HG03139 (cell line): ENCODE measurements at regions not wholly inside any gene's neighbourhood (a gene's known extent, or its start where the extent isn't known, plus 50 kb on each side); places are given as distances from the start of the nearest gene placed in this dataset.
A peak's percentile ranks its signal among the peaks of the same experiment; 100 is the strongest.
"Not testable (repeated sequence)": the region's sequence is repeated elsewhere in the genome, so short reads cannot be mapped to it uniquely, and the experiment has no call there.

Source experiments
- ATAC-seq: cut with Tn5 transposase; IDR thresholded peaks from one replicate; pipeline ENCODE4 v1.9.1; 2021; ENCODE audit not compliant: unreplicated experiment

DNA sequence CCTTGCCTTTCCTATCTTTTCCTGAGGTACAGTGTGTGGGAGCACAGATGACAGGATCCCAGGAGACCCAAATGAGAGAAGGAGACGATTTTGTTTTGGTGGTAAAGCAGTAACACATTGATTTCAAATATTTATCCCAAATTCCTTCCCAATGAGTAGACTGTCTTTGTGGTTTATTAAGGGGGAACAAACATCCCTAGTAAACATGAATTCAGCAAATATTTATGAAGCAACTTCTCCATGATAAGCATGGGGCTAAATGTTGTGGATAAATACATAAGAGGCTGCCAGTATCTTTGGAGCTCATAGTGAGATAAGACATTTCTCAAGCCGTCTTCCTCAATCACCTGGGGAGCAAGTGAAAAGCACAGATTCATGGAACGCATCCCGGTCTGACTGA is 460.8 kb upstream of the CFAP20DC start:
- no peak for ATAC-seq

DNA sequence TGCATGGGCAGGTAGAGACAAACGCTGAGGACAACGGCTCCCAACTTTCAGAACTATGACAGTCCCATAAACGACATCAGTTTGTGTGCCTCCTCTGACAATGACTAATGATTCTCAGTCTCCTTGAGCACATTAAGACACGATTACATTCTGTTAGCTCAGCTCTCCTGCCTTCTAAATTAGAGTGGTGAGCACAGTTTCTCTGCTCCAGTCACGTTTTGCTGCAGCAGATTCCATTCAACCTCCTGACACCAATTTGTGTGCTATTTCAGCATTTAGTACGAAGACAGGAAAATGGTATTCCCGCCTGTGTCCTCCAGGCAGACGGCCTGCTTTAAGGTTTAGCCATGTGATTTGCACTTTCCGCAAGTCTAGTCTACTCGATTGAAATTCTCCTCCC is 458.4 kb upstream of the CFAP20DC start:
- ATAC-seq, result no peak

DNA sequence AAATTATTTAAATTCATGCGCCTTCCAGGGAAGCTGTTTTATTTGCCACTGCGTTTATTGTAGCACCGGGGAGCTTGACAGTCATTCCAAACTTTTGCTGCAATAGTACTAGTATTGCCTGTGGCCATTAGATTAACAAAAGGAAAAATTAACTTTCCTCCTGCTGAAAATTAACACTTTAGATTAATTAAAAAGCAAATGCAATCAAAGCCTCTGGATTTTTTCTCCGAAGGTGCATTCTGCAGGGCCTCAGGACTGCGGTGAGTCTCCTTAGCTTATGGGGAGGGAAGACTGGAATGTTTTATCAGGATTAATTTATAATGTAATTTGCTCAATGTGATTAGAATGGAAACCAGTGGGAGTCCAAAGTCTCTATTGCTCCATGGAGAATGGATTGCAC is 456.4 kb upstream of the CFAP20DC start:
- no peak for ATAC-seq

DNA sequence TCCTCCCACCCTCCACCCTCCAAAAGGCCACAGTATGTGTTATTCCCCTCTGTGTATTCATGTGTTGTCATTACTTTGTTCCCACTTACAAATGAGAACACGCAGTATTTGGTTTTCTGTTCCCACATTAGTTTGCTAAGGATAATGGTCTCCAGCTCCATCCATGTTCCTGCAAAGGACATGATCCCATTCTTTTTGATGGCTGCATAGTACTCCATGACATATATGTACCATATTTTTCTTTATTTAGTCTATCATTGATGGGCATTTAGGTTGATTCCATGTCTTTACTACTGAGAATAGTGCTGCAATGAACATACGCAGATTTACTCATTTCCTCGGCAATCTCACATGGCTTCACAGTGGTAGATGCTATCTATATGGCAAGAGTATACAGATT is 453.6 kb upstream of the CFAP20DC start:
- no peak for ATAC-seq

DNA sequence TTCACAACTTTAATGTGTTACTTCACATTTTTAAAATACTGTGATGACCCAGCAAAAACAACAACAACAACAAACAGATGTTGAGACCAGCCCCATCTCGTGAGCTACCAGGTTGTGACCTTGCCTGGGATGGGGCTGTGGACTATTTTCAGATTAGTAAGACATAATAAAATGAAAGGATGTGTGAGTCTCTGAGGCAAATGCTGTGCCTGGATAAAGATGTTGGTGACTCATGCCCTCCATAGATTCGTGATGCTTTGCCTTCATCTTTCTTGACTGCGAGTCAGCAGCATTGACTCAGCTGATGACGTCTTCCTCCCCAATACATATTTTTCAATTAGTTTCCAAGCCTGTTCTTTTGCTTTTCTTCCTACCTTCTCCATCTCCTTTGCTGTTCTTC is 453.0 kb upstream of the CFAP20DC start:
- no peak for ATAC-seq

DNA sequence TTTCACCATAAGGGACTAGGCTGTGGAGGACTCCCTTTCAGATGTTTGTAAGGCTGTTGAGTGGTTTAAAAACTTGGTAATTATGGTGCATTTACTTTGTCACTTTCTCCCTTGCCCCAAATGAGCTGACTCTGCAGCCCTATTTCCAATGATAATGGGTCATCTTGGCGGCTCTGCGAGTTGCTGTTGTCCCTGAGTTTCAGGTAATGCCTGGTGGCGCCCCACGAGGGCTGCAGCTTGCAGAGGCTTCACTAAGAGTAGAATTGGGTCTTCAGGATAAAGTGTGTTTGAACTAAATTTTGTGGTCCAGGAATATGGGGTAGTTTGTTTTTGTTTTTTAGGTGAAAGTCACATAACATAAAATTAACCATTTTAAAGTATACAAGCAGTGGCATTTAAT is 450.1 kb upstream of the CFAP20DC start:
- ATAC-seq, result no peak

DNA sequence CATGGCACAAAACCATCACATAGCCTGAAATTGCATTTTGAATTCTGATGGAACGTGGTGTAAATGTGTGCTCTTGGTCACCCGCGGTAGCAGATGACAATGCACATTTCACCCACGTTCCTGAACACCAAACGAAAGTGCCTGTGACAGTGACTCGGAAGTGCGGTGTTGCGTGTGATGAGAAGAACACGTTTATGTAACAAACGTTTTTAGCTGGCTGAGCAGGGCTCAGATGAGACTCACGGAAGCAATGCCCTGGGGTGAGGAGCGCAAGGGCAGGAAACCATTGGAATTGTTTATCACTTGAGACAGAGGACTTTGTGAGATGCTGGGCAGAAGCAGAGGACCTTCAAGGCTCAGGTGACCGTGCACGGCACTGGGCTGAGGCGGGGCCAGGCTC is 449.2 kb upstream of the CFAP20DC start:
- no peak for ATAC-seq

DNA sequence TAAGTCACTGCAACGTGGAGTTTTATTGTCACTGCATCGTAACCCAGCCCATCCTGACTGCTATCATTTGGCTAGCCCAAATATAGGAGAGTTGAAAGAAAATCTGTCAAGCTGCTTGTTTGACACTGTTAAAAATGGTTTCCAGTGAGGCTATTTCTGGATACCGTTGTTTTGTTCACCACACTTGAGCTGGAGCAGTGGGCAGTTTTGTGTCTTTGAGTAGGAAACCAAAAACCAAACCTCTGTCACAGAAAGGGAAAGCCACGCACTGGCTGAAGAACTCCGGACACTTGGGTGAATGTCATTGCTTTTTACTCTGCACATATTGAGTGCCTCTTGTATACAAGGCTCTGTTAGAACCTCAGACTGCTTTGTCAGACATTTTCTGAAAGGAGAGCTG is 446.4 kb upstream of the CFAP20DC start:
- ATAC-seq, result no peak

DNA sequence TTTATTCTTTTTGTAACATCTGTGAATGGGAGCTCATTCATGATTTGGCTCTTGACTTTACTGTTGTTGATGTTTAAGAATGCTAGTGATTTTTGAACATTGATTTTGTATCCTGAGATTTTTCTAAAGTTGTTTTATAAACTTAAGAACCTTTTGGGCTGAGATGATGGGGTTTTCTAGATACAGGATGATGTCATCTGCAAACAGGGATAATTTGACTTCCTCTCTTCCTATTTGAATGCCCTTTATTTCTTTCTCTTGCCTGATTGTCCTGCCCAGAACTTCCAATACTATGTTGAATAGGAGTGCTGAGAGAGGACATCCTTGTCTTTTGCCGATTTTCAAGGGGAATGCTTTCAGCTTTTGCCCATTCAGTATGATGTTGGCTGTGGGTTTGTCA is 445.1 kb upstream of the CFAP20DC start:
- ATAC-seq, result not testable (repeated sequence)

DNA sequence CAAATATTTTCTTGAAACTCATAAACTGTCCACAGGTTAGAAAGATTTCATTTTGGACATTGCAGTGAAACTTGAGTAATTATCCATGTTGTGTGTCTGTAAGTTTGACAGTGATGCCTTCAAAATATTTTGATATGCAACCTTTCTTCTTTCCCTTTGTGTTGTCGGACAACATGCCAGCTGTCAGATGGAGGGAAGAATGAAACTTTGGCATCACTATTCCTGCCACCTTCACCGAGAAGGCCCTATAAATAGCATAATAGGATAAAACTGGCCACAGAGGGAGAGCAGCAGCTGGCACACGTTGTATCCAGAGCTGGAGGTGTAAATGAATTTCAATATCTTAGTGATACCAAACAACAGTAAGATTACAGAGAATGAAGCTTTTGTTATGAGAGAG is 436.7 kb upstream of the CFAP20DC start:
- ATAC-seq, result no peak

DNA sequence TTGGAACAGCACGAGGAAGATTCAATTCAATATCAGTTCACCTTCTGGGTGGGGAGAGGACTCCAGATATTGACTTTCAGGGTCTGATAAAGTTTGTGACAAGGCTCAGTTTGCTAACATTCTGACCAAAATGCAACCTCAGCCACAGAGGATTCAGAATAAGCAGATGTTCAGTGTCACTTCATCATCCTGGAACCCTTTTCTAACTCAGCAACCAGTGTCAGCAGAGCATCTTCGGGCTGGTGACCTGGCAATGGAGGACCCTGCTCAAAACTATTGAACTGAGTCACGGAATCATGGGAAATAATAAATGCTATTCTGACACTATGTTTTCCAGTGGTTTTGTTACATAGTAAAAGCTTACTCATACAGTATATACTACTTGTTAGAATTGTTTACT is 433.4 kb upstream of the CFAP20DC start:
- no peak for ATAC-seq

DNA sequence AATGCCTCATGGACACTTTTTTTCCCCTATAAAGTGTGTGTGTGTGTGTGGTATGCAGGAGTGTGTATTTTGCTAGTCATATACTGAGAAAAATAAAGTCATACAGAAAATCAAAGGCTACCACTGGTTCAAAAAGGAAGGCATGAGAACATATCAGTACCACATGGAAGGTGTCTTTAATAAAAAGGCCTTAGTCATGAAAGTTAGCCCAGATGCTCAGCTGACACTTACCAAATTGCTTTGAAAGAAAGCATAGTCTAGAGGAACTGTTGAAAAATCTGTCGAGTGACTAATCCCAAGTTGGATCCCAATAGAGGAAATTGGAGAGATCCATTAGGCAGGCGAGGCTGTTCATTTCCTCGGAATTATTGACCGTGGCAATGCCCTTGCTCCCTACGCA is 432.9 kb upstream of the CFAP20DC start:
- no peak for ATAC-seq

DNA sequence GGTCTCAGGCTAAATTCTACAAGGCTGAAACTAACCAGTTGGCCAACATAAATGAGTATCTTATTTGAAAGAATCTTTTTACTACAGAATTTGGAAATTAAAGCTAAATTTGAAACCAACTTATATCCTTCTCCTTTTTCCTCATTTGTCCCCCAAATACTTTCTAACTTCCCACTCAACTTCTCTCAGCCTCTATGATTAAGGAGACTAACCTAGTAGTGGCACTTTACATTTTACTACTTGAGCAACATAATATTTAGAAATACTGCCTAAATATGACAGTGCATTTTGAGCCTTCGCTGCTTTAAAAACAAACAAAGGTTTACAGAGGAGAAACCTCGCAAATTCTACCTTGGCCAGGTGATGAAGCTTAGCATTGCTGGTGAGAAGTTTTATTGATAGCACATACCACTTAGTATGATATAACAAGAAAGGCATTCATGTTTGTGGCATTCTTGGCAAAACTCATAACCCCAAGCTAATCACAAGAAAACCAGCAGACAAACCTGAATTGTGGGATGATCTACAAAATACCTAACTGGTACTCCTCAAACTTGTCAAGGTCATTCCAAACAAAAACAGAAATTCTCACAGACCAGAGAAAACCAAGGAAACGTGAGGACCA is 432.1 kb upstream of the CFAP20DC start:
- ATAC-seq, result no peak

DNA sequence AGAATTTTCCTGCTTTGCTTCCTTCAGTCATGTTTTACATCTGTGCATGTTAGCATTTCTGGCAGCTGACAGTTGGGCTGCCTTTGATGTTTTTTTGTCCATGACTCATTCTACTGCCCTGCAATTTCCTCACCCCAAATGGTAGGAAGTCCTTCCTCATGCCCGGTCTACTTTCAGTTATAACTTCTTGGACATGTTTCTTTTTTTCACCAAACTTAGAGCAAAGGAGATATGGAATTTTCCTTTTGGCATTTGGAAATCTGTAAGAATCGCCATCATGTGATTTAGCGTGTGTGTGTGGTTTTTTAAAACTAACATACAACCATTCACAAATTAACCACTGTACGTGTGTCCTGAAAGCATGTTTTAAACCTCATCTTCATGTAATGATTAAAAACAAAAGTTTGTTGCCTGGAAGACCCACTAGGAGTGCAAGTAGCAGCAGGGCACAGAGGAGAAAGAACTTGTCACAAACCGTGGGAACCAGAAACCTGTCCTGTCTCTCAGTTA is 430.7 kb upstream of the CFAP20DC start:
- ATAC-seq, result peak; percentile 71

DNA sequence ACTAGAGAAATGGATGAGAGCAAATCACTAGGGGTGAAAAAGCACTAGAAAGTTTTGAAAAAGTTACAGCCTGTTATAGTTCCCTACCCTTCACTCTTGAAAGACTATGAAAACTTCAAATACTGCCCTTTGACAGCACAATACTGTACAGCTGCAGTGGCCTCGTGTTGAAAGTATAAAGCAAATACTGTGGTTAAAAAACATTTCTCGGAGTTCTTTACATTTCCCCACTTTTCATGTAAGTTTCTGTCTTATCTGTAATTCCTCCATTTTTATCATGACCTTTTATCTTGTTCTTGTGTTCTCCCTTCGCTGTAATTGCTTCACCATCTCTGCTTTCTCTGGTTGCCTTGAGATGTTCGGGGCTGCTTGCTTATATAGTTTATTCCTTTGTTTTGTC is 423.8 kb upstream of the CFAP20DC start:
- ATAC-seq, result no peak

DNA sequence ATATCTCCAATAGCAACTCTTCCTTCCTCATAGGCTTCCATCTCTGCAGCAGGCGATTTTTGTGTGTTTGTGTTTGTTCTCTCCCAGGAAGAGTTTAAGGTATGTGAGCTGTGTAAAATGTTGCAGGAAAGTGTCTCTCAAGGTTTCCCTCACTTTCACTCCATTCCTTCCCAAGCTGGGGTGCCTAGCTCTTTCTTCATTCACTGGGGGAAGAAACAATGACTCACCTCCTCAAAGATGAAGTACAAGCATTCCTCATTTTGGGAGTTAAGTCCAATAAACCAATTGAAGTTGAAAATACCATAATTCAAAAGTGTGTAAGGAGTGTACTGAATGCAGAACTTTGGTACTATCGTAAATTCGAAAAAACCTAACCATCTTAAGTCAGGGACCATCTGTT is 422.7 kb upstream of the CFAP20DC start:
- ATAC-seq, result no peak

DNA sequence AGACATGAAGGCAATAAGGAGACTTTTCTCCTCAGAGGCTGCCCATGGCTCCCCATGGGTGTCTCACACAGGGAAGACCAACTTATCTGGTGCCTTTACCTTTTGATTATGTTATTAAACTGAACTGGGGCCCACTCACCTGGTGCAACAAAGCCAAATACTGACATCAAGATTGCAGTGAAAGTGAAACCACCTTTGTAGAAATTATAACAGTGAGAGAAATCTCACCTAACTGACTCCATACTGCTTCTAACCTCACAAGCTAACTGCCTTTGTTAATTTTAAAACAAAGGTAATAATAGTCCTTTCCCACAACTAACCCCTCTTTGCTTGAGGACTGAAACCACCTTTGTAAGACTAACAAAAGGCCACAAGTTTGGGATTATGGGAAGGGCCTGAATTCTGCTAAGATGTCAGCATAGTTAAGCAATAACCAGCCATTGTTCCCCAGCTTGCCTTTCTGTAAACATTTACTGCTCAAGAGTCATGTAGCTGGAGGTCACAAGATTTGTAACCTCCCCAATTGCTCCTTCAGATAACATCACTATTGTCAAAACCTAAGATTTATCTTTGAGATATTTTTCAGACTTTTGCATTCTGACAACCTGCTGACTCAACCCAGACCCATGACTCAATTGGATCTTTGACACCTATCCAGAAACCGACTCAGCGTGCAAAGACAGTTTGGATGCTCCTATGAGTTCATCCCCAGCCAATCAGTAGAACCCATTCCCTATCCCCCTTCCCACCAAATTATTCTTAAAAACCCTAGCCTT is 420.3 kb upstream of the CFAP20DC start:
- ATAC-seq, result no peak

DNA sequence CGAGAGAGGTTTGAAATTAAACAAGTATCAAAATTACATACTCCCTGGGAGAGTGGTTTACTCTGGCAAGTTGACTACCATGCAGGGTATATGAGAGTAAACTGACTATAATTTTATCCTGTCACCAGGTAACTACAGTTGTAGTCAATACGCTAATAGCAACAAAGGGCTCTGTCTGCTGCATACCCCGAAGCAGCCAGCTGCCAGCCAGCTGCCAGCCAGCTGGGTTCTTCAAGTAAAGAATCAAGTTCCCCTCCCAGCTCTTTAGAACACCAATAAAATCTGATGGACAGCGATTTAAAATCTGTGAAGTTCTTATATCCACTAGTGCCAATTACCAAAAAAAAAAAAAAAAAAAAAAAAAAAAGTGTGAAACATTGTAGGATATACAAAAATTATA is 417.7 kb upstream of the CFAP20DC start:
- ATAC-seq, result no peak

DNA sequence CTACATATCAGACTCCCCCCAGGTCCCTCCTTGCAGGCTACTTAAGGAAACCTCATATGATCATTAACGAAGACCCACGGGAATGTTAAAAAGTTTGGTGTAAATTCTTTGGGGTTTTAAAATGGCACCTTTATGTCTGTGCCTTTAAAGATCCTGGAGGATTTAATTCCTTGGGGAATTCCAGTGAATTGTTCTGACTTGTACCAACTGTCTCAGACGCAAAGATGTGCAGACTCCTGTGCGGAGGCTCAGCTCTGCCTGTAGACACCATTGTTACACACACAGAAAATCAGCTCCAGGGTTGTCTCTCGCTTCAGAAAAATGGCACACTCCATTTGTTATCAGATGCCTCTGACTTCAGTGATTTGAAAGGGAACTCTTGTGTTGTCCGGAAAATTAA is 414.4 kb upstream of the CFAP20DC start:
- ATAC-seq, result no peak

DNA sequence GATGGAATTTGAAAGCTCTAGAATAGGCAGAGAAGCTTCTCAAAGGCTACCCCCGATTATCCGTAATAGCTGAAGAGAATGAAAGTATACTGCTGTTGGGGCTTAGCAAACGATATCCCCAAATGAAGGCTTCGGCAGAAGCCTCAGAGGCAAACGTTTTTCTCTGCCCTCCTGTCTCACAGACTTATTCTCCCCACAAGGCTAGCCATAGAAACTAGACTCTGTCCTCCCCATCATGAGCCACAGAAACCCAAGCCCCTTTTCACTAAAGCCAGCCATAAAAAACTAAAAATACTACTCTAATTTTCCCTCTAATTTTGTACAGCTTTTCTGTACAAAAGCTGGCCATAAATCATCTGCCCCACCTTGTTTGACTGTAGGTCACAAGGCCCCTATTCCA is 413.4 kb upstream of the CFAP20DC start:
- no peak for ATAC-seq

DNA sequence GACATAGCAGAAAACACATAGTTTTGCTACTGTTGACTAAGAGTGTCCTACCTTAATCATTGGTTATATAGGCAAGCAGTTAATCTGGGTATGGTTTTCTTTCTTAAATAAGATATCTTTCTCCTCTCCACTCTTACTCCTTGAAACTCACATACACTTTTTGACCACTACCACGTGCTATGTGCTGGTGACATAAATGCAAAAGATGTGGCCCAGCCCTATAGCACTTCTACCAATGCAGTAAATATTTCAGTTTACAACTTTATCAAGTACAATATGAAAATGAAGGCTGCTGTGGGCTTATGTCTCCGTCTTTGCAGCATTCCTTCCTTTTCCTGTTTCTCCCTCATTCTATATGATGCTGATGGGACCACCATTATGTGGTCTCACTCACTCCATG is 410.2 kb upstream of the CFAP20DC start:
- no peak for ATAC-seq

DNA sequence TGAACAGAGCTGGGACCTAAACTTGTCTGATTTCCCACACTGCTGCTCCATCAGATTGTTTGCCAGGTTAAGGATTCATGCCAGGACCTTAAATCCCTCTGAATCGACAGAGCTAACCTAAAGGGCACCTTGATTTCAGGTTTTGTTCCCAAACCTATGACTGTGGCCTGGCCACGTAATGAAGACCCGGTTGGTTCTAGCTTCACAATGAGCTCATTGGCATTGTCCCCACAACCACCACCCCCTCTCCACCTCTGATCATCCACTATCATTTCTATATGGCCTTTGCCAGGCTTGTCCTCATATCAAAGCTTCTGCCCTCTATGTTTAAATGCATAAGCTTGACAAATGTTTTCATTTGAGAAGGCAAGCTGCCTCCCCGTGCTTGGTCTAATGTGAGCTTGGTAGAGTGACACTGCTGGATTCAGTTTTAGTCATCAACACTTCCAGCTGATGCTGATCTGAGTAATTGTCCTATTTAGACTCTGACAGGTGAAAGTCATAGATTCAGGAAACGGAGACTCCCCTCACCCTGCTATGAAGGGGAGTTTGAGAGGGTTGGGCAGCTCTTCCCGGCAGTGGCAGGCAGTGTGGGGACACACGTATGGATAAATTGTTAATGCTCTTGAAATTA is 407.1 kb upstream of the CFAP20DC start:
- peak; percentile 91 for ATAC-seq
